Panc1 (cell line): ENCODE measurements at regions not wholly inside any gene's neighbourhood (a gene's known extent, or its start where the extent isn't known, plus 50 kb on each side); places are given as distances from the start of the nearest gene placed in this dataset.

Source experiments
- ATAC-seq: fragments of 200-7000 bp; cut with Tn5 transposase; 2 replicates; pipeline ENCODE4 v1.9.1; 2020; ENCODE audit warnings: mild to moderate bottlenecking, moderate library complexity
- BruUV-seq: library from RNA; stranded (reverse); fragments of 400-500 nt; replicated peaks from 2 replicates; lab custom pipeline; 2021; lab: Mats Ljungman, UMichigan
- CTCF ChIA-PET: fragments of 300-600 bp; sonication (Branson Sonifier 250); formaldehyde crosslinking; loops from one replicate; lab custom pipeline; 2022; ENCODE audit warnings: antibody characterized with exemption; lab: Charles Lee
- POLR2A ChIA-PET: fragments of 300-600 bp; sonication (Branson Sonifier 250); formaldehyde crosslinking; loops from one replicate; lab custom pipeline; 2022; ENCODE audit warnings: antibody characterized with exemption; lab: Charles Lee
- DNase-seq: peaks from one replicate; pipeline ENCODE4 v3.0.0-alpha.2; 2010; ENCODE audit warnings: low read depth, low spot score
- H3K27ac ChIP-seq: 2 replicates; pipeline ENCODE4 v1.5.1; 2011; ENCODE audit warnings: mild to moderate bottlenecking, low read length, inconsistent platforms
- H3K27me3 ChIP-seq: fragments of 200-500 bp; sonication (Bioruptor generic); 2 replicates; pipeline ENCODE4 v1.6.0; 2014; ENCODE audit warnings: low read length, inconsistent platforms; ENCODE audit not compliant: control insufficient read depth, insufficient read depth
- H3K36me3 ChIP-seq: fragments of 200-500 bp; sonication (Bioruptor generic); 2 replicates; pipeline ENCODE4 v1.5.1; 2014; ENCODE audit warnings: inconsistent platforms, mild to moderate bottlenecking, low read length, moderate library complexity; ENCODE audit not compliant: control insufficient read depth, insufficient read depth
- H3K4me1 ChIP-seq: 2 replicates; pipeline ENCODE4 v1.5.1; 2011; ENCODE audit warnings: inconsistent platforms, mild to moderate bottlenecking, low read length, moderate library complexity; ENCODE audit not compliant: control insufficient read depth, insufficient read depth
- H3K4me3 ChIP-seq, 2 experiments: 2 replicates each; pipeline ENCODE4 v1.5.1; 2011 to 2012; ENCODE audit warnings: low read depth in 2 of 2, low read length in 2 of 2, mild to moderate bottlenecking in 2 of 2, inconsistent platforms in 1 of 2, moderate library complexity in 1 of 2
- H3K9me3 ChIP-seq: fragments of 200-500 bp; sonication (Bioruptor generic); 2 replicates; pipeline ENCODE4 v1.5.1; 2014; ENCODE audit warnings: low read depth, mild to moderate bottlenecking, inconsistent platforms, low read length, moderate library complexity; ENCODE audit not compliant: control insufficient read depth, insufficient read depth
- POLR2AphosphoS5 ChIP-seq: IDR thresholded peaks from 2 replicates; pipeline ENCODE4 v1.6.1; 2012; ENCODE audit warnings: mild to moderate bottlenecking, low read depth, low read length, moderate library complexity
- SIN3A ChIP-seq: IDR thresholded peaks from 2 replicates; pipeline ENCODE4 v1.6.1; 2012; ENCODE audit warnings: low read depth, mild to moderate bottlenecking, low read length, moderate library complexity, borderline replicate concordance; ENCODE audit not compliant: insufficient read depth
- TCF7L2 ChIP-seq: IDR thresholded peaks from 2 replicates; pipeline ENCODE4 v1.6.1; 2011; ENCODE audit warnings: mild to moderate bottlenecking, low read depth, low read length, inconsistent platforms
- in situ Hi-C: cut with HindIII; loops from 2 replicates; pipeline ENCODE4 v1.10.0; 2016; ENCODE audit warnings: low sequenced_read_pairs, low pct_unique_long_range_greater_than_20kb
- intact Hi-C: fragments of 100-400 bp; cut with micrococcal nuclease; formaldehyde crosslinking; loops from one replicate; pipeline ENCODE4 v1.10.0; 2022; ENCODE audit not compliant: unreplicated experiment
- TF ChIP-seq, protein P1 (sequence below): fragments of 450-650 bp; IDR thresholded peaks from 2 replicates; pipeline ENCODE4 v1.5.1; 2017; ENCODE audit warnings: mild to moderate bottlenecking
- TF ChIP-seq, protein P2 (sequence below), 2 experiments: IDR thresholded peaks; 2 replicates each; pipeline ENCODE4 v1.6.1; 2011 to 2012; ENCODE audit warnings: low read depth in 2 of 2, control low read depth in 1 of 2, low read length in 1 of 2, mild to moderate bottlenecking in 1 of 2, moderate library complexity in 1 of 2; ENCODE audit not compliant: insufficient read depth in 1 of 2

DNA sequence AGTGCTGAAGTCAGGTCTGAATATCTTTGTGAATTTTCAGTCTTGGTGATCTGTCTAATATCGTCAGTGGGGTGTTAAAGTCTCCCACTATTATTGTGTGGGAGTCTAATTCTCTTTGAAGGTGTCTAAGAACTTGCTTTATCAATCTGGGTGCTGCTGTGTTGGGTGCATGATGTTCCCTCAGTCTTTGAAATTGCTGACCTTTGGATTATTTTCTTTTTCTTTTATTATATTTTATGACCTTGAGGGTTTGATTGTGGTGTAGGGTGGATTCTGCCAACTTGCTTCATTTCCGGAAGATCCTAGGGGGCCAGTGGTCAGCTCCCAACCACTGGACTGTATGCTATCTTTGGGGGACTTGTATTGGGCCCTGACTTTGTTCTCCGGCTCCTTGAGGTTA lies 415.3 kb downstream of the USP25 start:
- no peak for DNase-seq
- no peak overlapping the region for H3K4me3 ChIP-seq
- H3K36me3 ChIP-seq = no peaks in the 10 kb centered on the region
- intact Hi-C loops = no loop called here
- no TSS peak for BruUV-seq
- no peaks in the 10 kb centered on the region for H3K27me3 ChIP-seq
- ATAC-seq = no peak
- no peak for TF ChIP-seq TCF7L2
- TF ChIP-seq, protein P1, sequence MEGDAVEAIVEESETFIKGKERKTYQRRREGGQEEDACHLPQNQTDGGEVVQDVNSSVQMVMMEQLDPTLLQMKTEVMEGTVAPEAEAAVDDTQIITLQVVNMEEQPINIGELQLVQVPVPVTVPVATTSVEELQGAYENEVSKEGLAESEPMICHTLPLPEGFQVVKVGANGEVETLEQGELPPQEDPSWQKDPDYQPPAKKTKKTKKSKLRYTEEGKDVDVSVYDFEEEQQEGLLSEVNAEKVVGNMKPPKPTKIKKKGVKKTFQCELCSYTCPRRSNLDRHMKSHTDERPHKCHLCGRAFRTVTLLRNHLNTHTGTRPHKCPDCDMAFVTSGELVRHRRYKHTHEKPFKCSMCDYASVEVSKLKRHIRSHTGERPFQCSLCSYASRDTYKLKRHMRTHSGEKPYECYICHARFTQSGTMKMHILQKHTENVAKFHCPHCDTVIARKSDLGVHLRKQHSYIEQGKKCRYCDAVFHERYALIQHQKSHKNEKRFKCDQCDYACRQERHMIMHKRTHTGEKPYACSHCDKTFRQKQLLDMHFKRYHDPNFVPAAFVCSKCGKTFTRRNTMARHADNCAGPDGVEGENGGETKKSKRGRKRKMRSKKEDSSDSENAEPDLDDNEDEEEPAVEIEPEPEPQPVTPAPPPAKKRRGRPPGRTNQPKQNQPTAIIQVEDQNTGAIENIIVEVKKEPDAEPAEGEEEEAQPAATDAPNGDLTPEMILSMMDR = no peak
- TF ChIP-seq, protein P2, sequence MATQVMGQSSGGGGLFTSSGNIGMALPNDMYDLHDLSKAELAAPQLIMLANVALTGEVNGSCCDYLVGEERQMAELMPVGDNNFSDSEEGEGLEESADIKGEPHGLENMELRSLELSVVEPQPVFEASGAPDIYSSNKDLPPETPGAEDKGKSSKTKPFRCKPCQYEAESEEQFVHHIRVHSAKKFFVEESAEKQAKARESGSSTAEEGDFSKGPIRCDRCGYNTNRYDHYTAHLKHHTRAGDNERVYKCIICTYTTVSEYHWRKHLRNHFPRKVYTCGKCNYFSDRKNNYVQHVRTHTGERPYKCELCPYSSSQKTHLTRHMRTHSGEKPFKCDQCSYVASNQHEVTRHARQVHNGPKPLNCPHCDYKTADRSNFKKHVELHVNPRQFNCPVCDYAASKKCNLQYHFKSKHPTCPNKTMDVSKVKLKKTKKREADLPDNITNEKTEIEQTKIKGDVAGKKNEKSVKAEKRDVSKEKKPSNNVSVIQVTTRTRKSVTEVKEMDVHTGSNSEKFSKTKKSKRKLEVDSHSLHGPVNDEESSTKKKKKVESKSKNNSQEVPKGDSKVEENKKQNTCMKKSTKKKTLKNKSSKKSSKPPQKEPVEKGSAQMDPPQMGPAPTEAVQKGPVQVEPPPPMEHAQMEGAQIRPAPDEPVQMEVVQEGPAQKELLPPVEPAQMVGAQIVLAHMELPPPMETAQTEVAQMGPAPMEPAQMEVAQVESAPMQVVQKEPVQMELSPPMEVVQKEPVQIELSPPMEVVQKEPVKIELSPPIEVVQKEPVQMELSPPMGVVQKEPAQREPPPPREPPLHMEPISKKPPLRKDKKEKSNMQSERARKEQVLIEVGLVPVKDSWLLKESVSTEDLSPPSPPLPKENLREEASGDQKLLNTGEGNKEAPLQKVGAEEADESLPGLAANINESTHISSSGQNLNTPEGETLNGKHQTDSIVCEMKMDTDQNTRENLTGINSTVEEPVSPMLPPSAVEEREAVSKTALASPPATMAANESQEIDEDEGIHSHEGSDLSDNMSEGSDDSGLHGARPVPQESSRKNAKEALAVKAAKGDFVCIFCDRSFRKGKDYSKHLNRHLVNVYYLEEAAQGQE (IDR thresholded peaks at IDR 0.05; ENCODE audit: insufficient read depth in 1 of 2, low read depth in 2 of 2, low read length in 1 of 2) = no peak
- no peak for TF ChIP-seq SIN3A
- TF ChIP-seq POLR2AphosphoS5 = no peak
- H3K27ac ChIP-seq = no peak overlapping the region
- H3K4me1 ChIP-seq = no peaks in the 10 kb centered on the region
- ChIA-PET CTCF (no interaction called here), POLR2A (no interaction called here)
- no peaks in the 10 kb centered on the region for H3K9me3 ChIP-seq
- in situ Hi-C loops = no loop called here

DNA sequence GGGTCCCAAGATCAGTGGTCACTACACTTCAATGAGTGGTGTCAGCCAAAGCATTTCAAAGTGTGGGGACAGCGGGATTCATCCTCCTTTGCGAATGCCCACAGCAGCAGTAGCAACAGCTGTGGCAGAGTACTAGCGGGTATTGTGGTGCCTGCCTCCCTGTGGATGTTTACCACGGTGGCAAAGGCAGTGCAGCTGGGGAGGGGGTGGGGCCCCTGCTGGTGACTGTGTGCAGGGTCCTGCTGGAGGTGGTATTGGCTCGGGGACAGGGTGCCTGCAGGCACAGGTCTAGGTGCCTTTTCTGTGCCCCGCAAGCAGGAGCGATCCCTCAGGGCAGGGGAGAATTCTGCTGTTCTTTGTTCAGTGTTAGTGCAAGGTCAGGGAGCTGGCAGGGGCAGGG lies 415.7 kb downstream of the USP25 start:
- intact Hi-C loops = no loop called here
- H3K27ac ChIP-seq = no peak overlapping the region
- no peaks in the 10 kb centered on the region for H3K9me3 ChIP-seq
- ChIA-PET POLR2A (no interaction called here), CTCF (no interaction called here)
- H3K36me3 ChIP-seq = no peaks in the 10 kb centered on the region
- DNase-seq = no peak
- H3K4me3 ChIP-seq = no peak overlapping the region
- H3K27me3 ChIP-seq = no peaks in the 10 kb centered on the region
- no peaks in the 10 kb centered on the region for H3K4me1 ChIP-seq
- in situ Hi-C loops = no loop called here
- BruUV-seq = no TSS peak
- ATAC-seq = no peak
- TF ChIP-seq POLR2AphosphoS5 = no peak
- TF ChIP-seq, protein P2 (IDR thresholded peaks at IDR 0.05; ENCODE audit: insufficient read depth in 1 of 2, low read depth in 2 of 2, low read length in 1 of 2) = no peak
- TF ChIP-seq, protein P1 = no peak
- TF ChIP-seq TCF7L2 = no peak
- TF ChIP-seq SIN3A = no peak
